ENCODE measurements at regions not wholly inside any gene's neighbourhood (a gene's known extent, or its start where the extent isn't known, plus 50 kb on each side); places are given as distances from the start of the nearest gene placed in this dataset.

GRCh38 chr7:113402482-113402881 lies 284.1 kb upstream of the SMIM30 start:
- TF ChIP-seq POLR2A (IDR thresholded peaks at IDR 0.05; ENCODE audit: low read length) (no peak), GATA1 (IDR thresholded peaks at IDR 0.05; ENCODE audit: low read depth, low read length) (no peak)
